PC-3 (cell line): ENCODE measurements at regions not wholly inside any gene's neighbourhood (a gene's known extent, or its start where the extent isn't known, plus 50 kb on each side); places are given as distances from the start of the nearest gene placed in this dataset.

Experiments used
- ATAC-seq: fragments of 200-7000 bp; cut with Tn5 transposase; 2 replicates; pipeline ENCODE4 v1.9.1; 2020; ENCODE audit warnings: mild to moderate bottlenecking, moderate library complexity
- BruUV-seq: library from RNA; stranded (reverse); fragments of 400-500 nt; replicated peaks from 2 replicates; lab custom pipeline; 2021; lab: Mats Ljungman, UMichigan
- CTCF ChIA-PET: fragments of 300-600 bp; sonication (Branson Sonifier 250); formaldehyde crosslinking; loops from one replicate; lab custom pipeline; 2022; ENCODE audit warnings: antibody characterized with exemption; lab: Charles Lee
- POLR2A ChIA-PET: fragments of 300-600 bp; sonication (Branson Sonifier 250); formaldehyde crosslinking; loops from one replicate; lab custom pipeline; 2022; ENCODE audit warnings: antibody characterized with exemption; ENCODE audit not compliant: unreplicated experiment; lab: Charles Lee
- DNase-seq: peaks from one replicate; pipeline ENCODE4 v3.0.0-alpha.2; 2015
- H2AFZ ChIP-seq: fragments of 300-600 bp; sonication (generic); 2 replicates; pipeline ENCODE4 v1.6.0; 2016; ENCODE audit warnings: antibody characterized with exemption, low read length
- H3F3A ChIP-seq: fragments of 300-600 bp; sonication (generic); one replicate; pipeline ENCODE4 v1.6.0; 2017; ENCODE audit warnings: antibody characterized with exemption, low read length, control low read depth, mild to moderate bottlenecking; ENCODE audit not compliant: unreplicated experiment
- H3K27ac ChIP-seq: fragments of 300-600 bp; sonication (generic); 2 replicates; pipeline ENCODE4 v1.5.1; 2016; ENCODE audit warnings: mild to moderate bottlenecking, low read length
- H3K27me3 ChIP-seq: fragments of 300-600 bp; sonication (generic); 2 replicates; pipeline ENCODE4 v1.6.1; 2016; ENCODE audit warnings: low read length, mixed read lengths
- H3K36me3 ChIP-seq: fragments of 300-600 bp; sonication (generic); 2 replicates; pipeline ENCODE4 v1.6.1; 2016; ENCODE audit warnings: low read depth, mixed run types, low read length, mixed read lengths
- H3K4me1 ChIP-seq: fragments of 300-600 bp; sonication (generic); 2 replicates; pipeline ENCODE4 v1.5.1; 2016; ENCODE audit warnings: low read length; ENCODE audit not compliant: insufficient read depth
- H3K4me2 ChIP-seq: fragments of 300-600 bp; sonication (generic); 2 replicates; pipeline ENCODE4 v1.6.0; 2016; ENCODE audit warnings: low read length
- H3K4me3 ChIP-seq: fragments of 300-600 bp; sonication (generic); 2 replicates; pipeline ENCODE4 v1.5.1; 2016; ENCODE audit warnings: mild to moderate bottlenecking, low read length, mixed read lengths
- H3K79me2 ChIP-seq: fragments of 300-600 bp; sonication (generic); 2 replicates; pipeline ENCODE4 v1.6.1; 2017; ENCODE audit warnings: low read length, mixed read lengths
- H3K9ac ChIP-seq: fragments of 300-600 bp; sonication (generic); 2 replicates; pipeline ENCODE4 v1.6.0; 2016; ENCODE audit warnings: mild to moderate bottlenecking, low read length
- H3K9me2 ChIP-seq: fragments of 300-600 bp; sonication (generic); replicated peaks from 2 replicates; pipeline ENCODE4 v1.6.1; 2016; ENCODE audit warnings: mixed run types, low read length, mixed read lengths
- H3K9me3 ChIP-seq: fragments of 300-600 bp; sonication (generic); 2 replicates; pipeline ENCODE4 v1.6.1; 2016; ENCODE audit warnings: low read length, mixed read lengths
- H4K20me1 ChIP-seq: fragments of 300-600 bp; sonication (generic); 2 replicates; pipeline ENCODE4 v1.6.1; 2016; ENCODE audit warnings: low read length, mixed read lengths
- CTCF ChIP-seq: fragments of 300-600 bp; sonication (generic); conservative IDR thresholded peaks from 2 replicates; pipeline ENCODE4 v1.5.1; 2017; ENCODE audit warnings: antibody characterized with exemption, low read depth, mild to moderate bottlenecking, low read length
- EZH2 ChIP-seq: fragments of 300-600 bp; sonication (generic); IDR thresholded peaks from one replicate; pipeline ENCODE4 v1.6.1; 2017; ENCODE audit warnings: antibody characterized with exemption, mild to moderate bottlenecking, low read length; ENCODE audit not compliant: unreplicated experiment
- EZH2phosphoT487 ChIP-seq: fragments of 300-600 bp; sonication (generic); IDR thresholded peaks from 2 replicates; pipeline ENCODE4 v1.6.1; 2018; ENCODE audit warnings: mild to moderate bottlenecking, antibody characterized with exemption, low read length, borderline replicate concordance
- intact Hi-C: fragments of 100-400 bp; cut with micrococcal nuclease; formaldehyde crosslinking; loops from 2 replicates; pipeline ENCODE4 v1.9.0; 2023

- Histone ChIP-seq H3K27me3 (peaks cover 23% of the 10 kb centered on the region), H3K79me2 (no peaks in the 10 kb centered on the region), H3K27ac (no peak overlapping the region), H3K4me2 (no peak overlapping the region), H3K4me1 (no peaks in the 10 kb centered on the region), H3K36me3 (no peaks in the 10 kb centered on the region), H2AFZ (no peak overlapping the region), H4K20me1 (no peaks in the 10 kb centered on the region), H3K9me3 (no peaks in the 10 kb centered on the region), H3K4me3 (no peak overlapping the region), H3F3A (no peaks in the 10 kb centered on the region), H3K9me2 (no peaks in the 10 kb centered on the region), H3K9ac (no peak overlapping the region)
- intact Hi-C loops = no loop called here
- TF ChIP-seq EZH2 = no peak
- no peak for TF ChIP-seq EZH2phosphoT487
- no peak for TF ChIP-seq CTCF
- DNase-seq (no peak), ATAC-seq (no peak)
- ChIA-PET POLR2A (no interaction called here), CTCF (no interaction called here)
- BruUV-seq = no TSS peak
These were observed 365.1 kb upstream of the LMCD1 start for GRCh38 chr3:8136553-8136952.

DNA sequence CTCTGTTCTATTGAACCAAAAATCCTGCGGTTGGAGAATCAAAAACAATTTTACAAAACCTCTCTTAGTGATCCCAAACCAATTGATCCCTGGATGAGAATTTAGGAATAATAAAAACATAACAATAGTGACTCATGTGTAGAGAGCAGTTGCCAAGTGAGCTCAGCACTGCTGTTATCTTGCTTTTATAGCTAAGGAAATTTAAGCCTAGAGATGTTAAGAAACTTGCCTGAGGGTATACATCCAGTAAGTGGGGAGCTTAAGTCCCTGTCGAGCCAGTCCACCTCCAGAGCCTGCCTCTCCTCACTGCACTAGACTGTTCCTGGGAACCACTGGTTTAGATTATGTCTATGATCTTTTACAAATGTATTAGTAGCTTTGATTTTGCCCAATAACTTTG is 358.4 kb upstream of the LMCD1 start:
- CTCF ChIA-PET = no interaction called here
- TF ChIP-seq CTCF (no peak), EZH2phosphoT487 (no peak), EZH2 (no peak)
- intact Hi-C loops = no loop called here
- ATAC-seq (no peak), DNase-seq (peak; percentile 12)
- Histone ChIP-seq H3K27ac (no peak overlapping the region), H3F3A (no peaks in the 10 kb centered on the region), H4K20me1 (no peaks in the 10 kb centered on the region), H3K9me3 (no peaks in the 10 kb centered on the region), H3K9me2 (no peaks in the 10 kb centered on the region), H3K4me2 (no peak overlapping the region), H3K4me1 (no peaks in the 10 kb centered on the region), H3K27me3 (peaks cover 12% of the 10 kb centered on the region), H3K36me3 (no peaks in the 10 kb centered on the region), H3K79me2 (no peaks in the 10 kb centered on the region), H3K9ac (no peak overlapping the region), H3K4me3 (no peak overlapping the region), H2AFZ (no peak overlapping the region)
- POLR2A ChIA-PET = no interaction called here
- BruUV-seq = no TSS peak

GRCh38 chr3:8145661-8146060 is 356.0 kb upstream of the LMCD1 start:
- H3K9me2 ChIP-seq = no peaks in the 10 kb centered on the region
- no peaks in the 10 kb centered on the region for H3K9me3 ChIP-seq
- no peaks in the 10 kb centered on the region for H3K4me1 ChIP-seq
- intact Hi-C loops = no loop called here
- H3K36me3 ChIP-seq = no peaks in the 10 kb centered on the region
- H4K20me1 ChIP-seq = no peaks in the 10 kb centered on the region
- H3K27ac ChIP-seq = no peak overlapping the region
- no peak overlapping the region for H3K4me3 ChIP-seq
- no TSS peak for BruUV-seq
- H3K27me3 ChIP-seq = 0 out of 2 replicates have a peak, but pooled peaks cover 4% of the 10 kb centered on the region
- no peaks in the 10 kb centered on the region for H3F3A ChIP-seq
- no peak overlapping the region for H3K4me2 ChIP-seq
- CTCF ChIA-PET = no interaction called here
- no peak for DNase-seq
- no peak overlapping the region for H3K9ac ChIP-seq
- no peak overlapping the region for H2AFZ ChIP-seq
- ATAC-seq = no peak
- H3K79me2 ChIP-seq = no peaks in the 10 kb centered on the region
- POLR2A ChIA-PET = no interaction called here
- TF ChIP-seq CTCF (no peak), EZH2phosphoT487 (no peak), EZH2 (no peak)
